H1 (cell line): ENCODE measurements at regions not wholly inside any gene's neighbourhood (a gene's known extent, or its start where the extent isn't known, plus 50 kb on each side); places are given as distances from the start of the nearest gene placed in this dataset.

Experiments used
- CTCF ChIA-PET: fragments of 300-600 bp; sonication (Branson Sonifier 250); formaldehyde crosslinking; loops from one replicate; lab custom pipeline; 2021; ENCODE audit not compliant: partially characterized antibody; lab: Charles Lee
- POLR2A ChIA-PET: fragments of 300-600 bp; sonication (Branson Sonifier 250); formaldehyde crosslinking; loops from one replicate; lab custom pipeline; 2021; ENCODE audit warnings: inconsistent platforms; ENCODE audit not compliant: partially characterized antibody; lab: Charles Lee
- DNase-seq, 2 experiments: peaks; one replicate each; pipeline versions ENCODE4 v3.0.0 to v3.0.0-alpha.2; 2010 to 2022; ENCODE audit warnings: low spot score in 2 of 2, low read depth in 1 of 2, mixed read lengths in 1 of 2
- FAIRE-seq: peaks from 2 replicates; lab custom pipeline; 2011; peaks lifted over from hg19 to GRCh38; lab: Jason Lieb, UNC
- H2AFZ ChIP-seq: 2 replicates; pipeline ENCODE4 v1.8.1; 2012; ENCODE audit warnings: low read length, inconsistent platforms
- H2AK5ac ChIP-seq: 2 replicates; pipeline ENCODE4 v1.6.1; 2013; ENCODE audit warnings: low read depth, low read length
- H2BK120ac ChIP-seq: replicated peaks from 2 replicates; pipeline ENCODE3; 2013; ENCODE audit warnings: low read depth, low read length, inconsistent platforms
- H2BK12ac ChIP-seq: 2 replicates; pipeline ENCODE4 v1.6.1; 2013; ENCODE audit warnings: low read depth, low read length
- H2BK15ac ChIP-seq: 2 replicates; pipeline ENCODE4 v1.6.1; 2013; ENCODE audit warnings: low read length
- H2BK20ac ChIP-seq: 2 replicates; pipeline ENCODE4 v1.6.1; 2013; ENCODE audit warnings: low read length
- H2BK5ac ChIP-seq: 2 replicates; pipeline ENCODE4 v1.6.1; 2013; ENCODE audit warnings: low read depth, low read length
- H3K14ac ChIP-seq: 2 replicates; pipeline ENCODE4 v1.6.1; 2013; ENCODE audit warnings: inconsistent platforms; ENCODE audit not compliant: insufficient read length
- H3K18ac ChIP-seq: 2 replicates; pipeline ENCODE4 v1.6.1; 2013; ENCODE audit warnings: low read length; ENCODE audit errors: extremely low read depth
- H3K23ac ChIP-seq: 2 replicates; pipeline ENCODE4 v1.6.1; 2013; ENCODE audit warnings: inconsistent platforms; ENCODE audit not compliant: insufficient read length
- H3K23me2 ChIP-seq: 2 replicates; pipeline ENCODE4 v1.6.1; 2013; ENCODE audit warnings: low read depth, low read length
- H3K27ac ChIP-seq: 2 replicates; pipeline ENCODE4 v1.6.1; 2011; ENCODE audit warnings: low read depth, low read length, inconsistent platforms
- H3K27me3 ChIP-seq, 4 experiments: replicated peaks in 1 of 4; 1 replicate in 1 of 4; 2 replicates in 3 of 4; pipeline versions ENCODE4 v1.6.1 to v1.8.1; 2011 to 2013; ENCODE audit warnings: low read length in 3 of 4, mild to moderate bottlenecking in 3 of 4, inconsistent platforms in 2 of 4, mixed read lengths in 2 of 4, moderate library complexity in 1 of 4; ENCODE audit not compliant: control insufficient read depth in 3 of 4, insufficient read depth in 3 of 4; ENCODE audit errors: extremely low read depth in 1 of 4
- H3K36me3 ChIP-seq, 4 experiments: 2 replicates each; pipeline versions ENCODE4 v1.6.1 to v1.8.1; 2011 to 2013; ENCODE audit warnings: mild to moderate bottlenecking in 4 of 4, low read length in 3 of 4, moderate library complexity in 2 of 4, control low read depth in 1 of 4, inconsistent platforms in 1 of 4; ENCODE audit not compliant: insufficient read depth in 4 of 4, control insufficient read depth in 2 of 4
- H3K4ac ChIP-seq: replicated peaks from 2 replicates; pipeline ENCODE3; 2013; ENCODE audit warnings: low read length, low read depth, mixed read lengths, inconsistent platforms; ENCODE audit not compliant: insufficient read length
- H3K4me1 ChIP-seq, 4 experiments: replicated peaks in 1 of 4; 1 replicate in 1 of 4; 2 replicates in 3 of 4; pipeline versions ENCODE4 v1.6.1 to v1.8.1; 2011 to 2013; ENCODE audit warnings: low read length in 3 of 4, inconsistent platforms in 2 of 4, mixed read lengths in 1 of 4; ENCODE audit not compliant: insufficient read depth in 4 of 4, control insufficient read depth in 3 of 4
- H3K4me2 ChIP-seq, 2 experiments: 2 replicates each; pipeline versions ENCODE4 v1.6.1 to v1.8.1; 2011 to 2013; ENCODE audit warnings: low read depth in 2 of 2, low read length in 2 of 2, control low read depth in 1 of 2, inconsistent platforms in 1 of 2, mild to moderate bottlenecking in 1 of 2; ENCODE audit not compliant: insufficient read depth in 1 of 2
- H3K4me3 ChIP-seq, 4 experiments: fragments of 200-600, 300-600 bp in 1 of 4; sonication (generic), shearing (Covaris generic), sonication (Bioruptor Twin) in 1 of 4; 2 replicates each; pipeline versions ENCODE4 v1.5.1 to v1.8.1; 2011 to 2016; ENCODE audit warnings: low read length in 4 of 4, low read depth in 3 of 4, control low read depth in 2 of 4, inconsistent platforms in 2 of 4, mild to moderate bottlenecking in 2 of 4, mixed read lengths in 1 of 4, moderate library complexity in 1 of 4; ENCODE audit not compliant: insufficient read depth in 2 of 4; ENCODE audit errors: extremely low read depth in 1 of 4
- H3K56ac ChIP-seq: replicated peaks from 2 replicates; pipeline ENCODE3; 2013; ENCODE audit warnings: low read depth, mild to moderate bottlenecking, mixed read lengths, low read length, inconsistent platforms; ENCODE audit not compliant: insufficient read length
- H3K79me1 ChIP-seq: 2 replicates; pipeline ENCODE4 v1.6.1; 2013; ENCODE audit warnings: low read depth, low read length, control low read depth
- H3K79me2 ChIP-seq, 2 experiments: 2 replicates each; pipeline versions ENCODE4 v1.6.1 to v1.8.1; 2012 to 2013; ENCODE audit warnings: low read length in 2 of 2, mild to moderate bottlenecking in 2 of 2, inconsistent platforms in 1 of 2; ENCODE audit not compliant: insufficient read depth in 2 of 2, control insufficient read depth in 1 of 2
- H3K9ac ChIP-seq, 4 experiments: replicated peaks in 1 of 4; 1 replicate in 1 of 4; 2 replicates in 3 of 4; pipeline versions ENCODE4 v1.6.1 to v1.8.1; 2011 to 2013; ENCODE audit warnings: low read depth in 3 of 4, low read length in 3 of 4, control low read depth in 2 of 4, mild to moderate bottlenecking in 2 of 4, moderate library complexity in 2 of 4, inconsistent platforms in 1 of 4; ENCODE audit errors: extremely low read depth in 1 of 4
- H3K9me3 ChIP-seq, 2 experiments: 2 replicates each; pipeline versions ENCODE4 v1.6.1 to v1.8.1; 2012 to 2013; ENCODE audit warnings: mild to moderate bottlenecking in 2 of 2, moderate library complexity in 2 of 2, control low read depth in 1 of 2, inconsistent platforms in 1 of 2, low read depth in 1 of 2, low read length in 1 of 2, mixed read lengths in 1 of 2; ENCODE audit not compliant: insufficient read depth in 2 of 2
- H4K20me1 ChIP-seq, 2 experiments: replicated peaks in 1 of 2; 2 replicates each; pipeline versions ENCODE3 to v1.8.1; 2011 to 2013; ENCODE audit warnings: inconsistent platforms in 2 of 2, low read length in 2 of 2, mild to moderate bottlenecking in 1 of 2; ENCODE audit not compliant: insufficient read depth in 2 of 2, control insufficient read depth in 1 of 2
- H4K5ac ChIP-seq: 2 replicates; pipeline ENCODE4 v1.6.1; 2013; ENCODE audit warnings: low read length, low read depth, mixed read lengths, inconsistent platforms; ENCODE audit not compliant: insufficient read length
- H4K8ac ChIP-seq: 2 replicates; pipeline ENCODE4 v1.8.0; 2013; ENCODE audit warnings: mild to moderate bottlenecking, moderate library complexity, low read length, inconsistent platforms; ENCODE audit not compliant: insufficient read depth; ENCODE audit errors: extremely low read depth
- H4K91ac ChIP-seq: replicated peaks from 2 replicates; pipeline ENCODE3; 2013; ENCODE audit warnings: low read length, mixed read lengths, inconsistent platforms; ENCODE audit not compliant: insufficient read length
- CREB1 ChIP-seq: IDR thresholded peaks from 2 replicates; pipeline ENCODE4 v1.6.1; 2012; ENCODE audit warnings: inconsistent platforms
- FOSL1 ChIP-seq: IDR thresholded peaks from 2 replicates; pipeline ENCODE4 v1.6.1; 2011; ENCODE audit warnings: mild to moderate bottlenecking, low read depth, low read length, moderate library complexity; ENCODE audit not compliant: insufficient read depth
- HDAC6 ChIP-seq: IDR thresholded peaks from one replicate; pipeline ENCODE4 v1.7.1; 2012; ENCODE audit warnings: low read depth, mild to moderate bottlenecking, inconsistent platforms, low read length, moderate library complexity
- PHF8 ChIP-seq: fragments of 200-600 bp; sonication (generic); conservative IDR thresholded peaks from 2 replicates; pipeline ENCODE4 v1.7.1; 2012; ENCODE audit warnings: low read depth, mild to moderate bottlenecking, inconsistent platforms, low read length, moderate library complexity
- POLR2AphosphoS5 ChIP-seq: IDR thresholded peaks from 2 replicates; pipeline ENCODE4 v1.6.1; 2011; ENCODE audit warnings: low read depth, low read length
- RBBP5 ChIP-seq: IDR thresholded peaks from 2 replicates; pipeline ENCODE4 v1.7.1; 2012; ENCODE audit warnings: low read depth, mild to moderate bottlenecking, inconsistent platforms, low read length, moderate library complexity, borderline replicate concordance
- RXRA ChIP-seq: IDR thresholded peaks from 2 replicates; pipeline ENCODE4 v1.6.1; 2011; ENCODE audit warnings: low read depth, mild to moderate bottlenecking, low read length, moderate library complexity; ENCODE audit not compliant: insufficient read depth
- TBP ChIP-seq: IDR thresholded peaks from 2 replicates; pipeline ENCODE4 v1.6.1; 2011; ENCODE audit warnings: low read depth, low read length, improper control_type of control experiment
- TEAD4 ChIP-seq: IDR thresholded peaks from 2 replicates; pipeline ENCODE4 v1.6.1; 2012; ENCODE audit warnings: low read depth, low read length, inconsistent platforms, mixed read lengths
- WGBS, 2 experiments: shearing (Covaris generic) in 1 of 2; methylation state at CpG; one replicate each; pipeline versions ENCODE4 v1.1.6 to v1.1.7; 2013 to 2015; ENCODE audit warnings: low lambda C conversion rate in 2 of 2, mixed read lengths in 2 of 2, inconsistent platforms in 1 of 2, low coverage in 1 of 2, missing lambda C conversion rate in 1 of 2; ENCODE audit not compliant: insufficient replicate concordance in 2 of 2, insufficient coverage in 1 of 2, insufficient read length in 1 of 2; ENCODE audit errors: extremely low coverage in 1 of 2, missing lambda C conversion rate in 1 of 2; 5-methylcytosine and 5-hydroxymethylcytosine counted together
- TF ChIP-seq, protein P1 (sequence below): IDR thresholded peaks from 2 replicates; pipeline ENCODE4 v1.6.1; 2011; ENCODE audit warnings: low read depth, mild to moderate bottlenecking, low read length; ENCODE audit not compliant: insufficient read depth

DNA sequence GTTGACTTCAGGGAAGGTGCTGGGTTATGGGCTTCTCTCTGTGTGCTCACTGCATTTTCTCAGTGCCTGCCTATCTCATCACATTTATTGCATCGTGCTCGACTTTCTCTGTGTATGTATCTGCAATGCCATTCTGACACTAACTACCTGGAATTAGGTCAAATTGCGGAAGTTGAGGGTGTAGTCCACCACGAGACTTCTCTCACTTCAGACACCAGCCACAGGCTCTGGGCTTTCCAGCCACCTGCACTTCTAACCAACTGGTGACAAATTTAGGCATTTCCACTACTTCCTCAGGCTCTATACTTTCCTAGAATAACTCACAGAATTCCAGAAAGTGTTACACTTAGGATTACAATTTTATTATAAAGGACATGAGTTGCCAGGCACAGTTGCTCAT is 188.6 kb upstream of the ZNF608 start:
- Histone ChIP-seq H3K56ac (no peak overlapping the region), H4K91ac (peak overlapping the region; percentile 2)

More for the DNA sequence above, 188.6 kb upstream of the ZNF608 start:
- Histone ChIP-seq H2BK15ac (no peak overlapping the region), H4K8ac (no peak overlapping the region), H3K9ac (no peak overlapping the region), H2BK120ac (no peak overlapping the region), H3K79me1 (no peaks in the 10 kb centered on the region), H3K9me3 (no peaks in the 10 kb centered on the region), H2BK5ac (no peak overlapping the region; the same call in 1 of the 2 replicates), H3K4me2 (no peak overlapping the region), H4K5ac (no peak overlapping the region), H3K4ac (no peak overlapping the region), H3K23ac (no peak overlapping the region), H3K27ac (no peak overlapping the region), H3K4me3 (no peak overlapping the region), H2BK20ac (no peak overlapping the region; the same call in 1 of the 2 replicates), H4K20me1 (no peaks in the 10 kb centered on the region), H3K36me3 (no peaks in the 10 kb centered on the region; a peak in 1 of 8 replicates), H3K4me1 (peaks cover 0 to 6% (median 0%) of the 10 kb centered on the region in 4 experiments; a peak in 1 of 7 replicates), H3K23me2 (no peaks in the 10 kb centered on the region), H3K14ac (no peak overlapping the region), H2AFZ (no peak overlapping the region), H2BK12ac (peak overlapping the region; percentile 96), H3K18ac (peak overlapping the region; percentile 44; the same call in 1 of the 2 replicates), H3K27me3 (no peaks in the 10 kb centered on the region), H2AK5ac (no peak overlapping the region), H3K79me2 (no peaks in the 10 kb centered on the region)
- POLR2A ChIA-PET, result no interaction called here
- no peak for FAIRE-seq
- WGBS, 2 experiments, result 77% methylated on average over 4 of the region's 4 CpGs; no CpG with 5 or more reads in 1 of the 2 experiments
- TF ChIP-seq TEAD4, result no peak
- TF ChIP-seq TBP, result no peak
- TF ChIP-seq PHF8, result no peak
- TF ChIP-seq CREB1, result no peak
- TF ChIP-seq FOSL1, result no peak
- TF ChIP-seq, protein P1, sequence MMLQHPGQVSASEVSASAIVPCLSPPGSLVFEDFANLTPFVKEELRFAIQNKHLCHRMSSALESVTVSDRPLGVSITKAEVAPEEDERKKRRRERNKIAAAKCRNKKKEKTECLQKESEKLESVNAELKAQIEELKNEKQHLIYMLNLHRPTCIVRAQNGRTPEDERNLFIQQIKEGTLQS, result no peak
- TF ChIP-seq RBBP5, result no peak
- TF ChIP-seq RXRA, result no peak
- no peak for TF ChIP-seq HDAC6
- TF ChIP-seq POLR2AphosphoS5, result no peak
- DNase-seq, result no peak
- CTCF ChIA-PET, result no interaction called here
